DMS153 treated with DMSO at 0.1 percent for 48 hours (cell line): ENCODE measurements at regions not wholly inside any gene's neighbourhood (a gene's known extent, or its start where the extent isn't known, plus 50 kb on each side); places are given as distances from the start of the nearest gene placed in this dataset.
"Not testable (repeated sequence)": the region's sequence is repeated elsewhere in the genome, so short reads cannot be mapped to it uniquely, and the experiment has no call there.

ENCODE experiments used
- DNase-seq: peaks from one replicate; lab custom pipeline; 2025; ENCODE audit not compliant: unreplicated experiment; lab: John Stamatoyannopoulos, UW

DNA sequence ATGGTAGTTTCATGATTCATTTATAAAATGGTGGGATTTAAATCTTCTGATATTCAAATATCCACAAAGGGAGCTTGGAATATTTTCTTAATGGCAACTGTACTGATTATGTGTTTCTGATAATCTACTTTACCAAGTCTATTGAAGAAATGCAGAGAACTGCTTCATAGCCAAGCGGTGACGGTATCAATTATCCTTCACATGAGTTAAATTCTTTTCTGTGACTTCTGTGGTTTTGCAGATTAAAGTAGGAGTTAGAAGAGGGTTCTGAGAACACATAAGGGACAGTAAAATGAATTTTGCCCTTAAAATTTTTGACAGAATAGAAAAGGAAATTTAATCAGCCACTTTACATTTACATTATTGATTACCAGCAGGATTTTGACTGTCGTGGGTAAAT lies 563.2 kb downstream of the GBE1 start:
- DNase-seq = no peak

DNA sequence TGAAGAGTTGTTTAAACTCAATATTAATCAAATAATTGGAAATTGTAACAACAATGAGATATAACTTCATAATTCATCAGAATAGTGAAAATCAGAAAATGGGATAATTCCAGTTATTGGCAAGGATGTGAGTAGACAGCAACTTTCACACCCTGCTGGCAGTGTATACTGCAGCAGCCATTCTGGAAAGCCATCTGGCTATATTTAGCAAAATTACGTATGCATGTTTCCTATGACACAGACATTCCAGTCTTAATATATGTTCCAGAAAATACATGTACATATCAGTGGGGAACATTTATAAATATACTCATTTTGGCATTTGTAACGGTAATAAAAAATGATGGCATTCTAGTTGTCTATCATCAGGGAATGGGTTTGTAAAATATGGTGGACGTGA lies 564.1 kb downstream of the GBE1 start:
- DNase-seq = no peak

DNA sequence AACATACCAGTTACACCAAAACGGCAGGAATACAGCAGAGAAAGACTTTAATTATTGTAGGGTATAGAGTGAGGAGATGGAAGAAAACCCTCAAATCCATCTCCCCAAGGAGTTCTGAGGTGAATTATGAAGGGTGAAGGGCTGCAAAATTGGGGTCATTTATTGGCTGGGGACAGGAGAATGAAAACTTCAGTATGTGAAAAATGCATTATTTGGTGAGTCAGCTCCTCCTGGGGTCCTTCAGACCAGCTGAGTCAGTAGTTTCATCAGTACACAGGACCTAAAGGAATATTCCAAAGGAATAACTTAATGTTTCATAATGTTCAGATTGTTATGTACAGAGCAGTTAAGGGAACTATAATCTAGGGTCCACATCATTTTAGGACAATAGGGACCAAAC lies 566.0 kb downstream of the GBE1 start:
- DNase-seq = no peak

DNA sequence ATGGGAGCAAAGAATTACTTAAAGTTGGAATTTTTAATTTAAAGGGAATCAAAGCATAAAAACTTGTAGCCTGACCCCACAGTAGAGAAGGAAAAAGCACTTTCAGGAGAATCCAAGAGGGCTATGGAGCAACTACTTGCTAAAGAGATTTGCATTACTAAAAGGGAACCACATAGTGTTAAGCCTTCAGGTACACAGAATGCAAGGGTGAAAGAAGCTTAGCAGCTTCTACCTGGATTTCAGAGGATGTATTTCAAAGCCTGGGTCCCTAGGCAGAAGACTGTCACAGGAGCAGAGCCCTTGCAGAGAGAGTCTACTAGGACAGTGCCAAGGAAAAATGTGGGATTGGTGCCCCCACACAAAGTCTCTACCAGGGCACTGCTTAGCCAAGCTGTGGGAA lies 575.0 kb downstream of the GBE1 start:
- DNase-seq = no peak

DNA sequence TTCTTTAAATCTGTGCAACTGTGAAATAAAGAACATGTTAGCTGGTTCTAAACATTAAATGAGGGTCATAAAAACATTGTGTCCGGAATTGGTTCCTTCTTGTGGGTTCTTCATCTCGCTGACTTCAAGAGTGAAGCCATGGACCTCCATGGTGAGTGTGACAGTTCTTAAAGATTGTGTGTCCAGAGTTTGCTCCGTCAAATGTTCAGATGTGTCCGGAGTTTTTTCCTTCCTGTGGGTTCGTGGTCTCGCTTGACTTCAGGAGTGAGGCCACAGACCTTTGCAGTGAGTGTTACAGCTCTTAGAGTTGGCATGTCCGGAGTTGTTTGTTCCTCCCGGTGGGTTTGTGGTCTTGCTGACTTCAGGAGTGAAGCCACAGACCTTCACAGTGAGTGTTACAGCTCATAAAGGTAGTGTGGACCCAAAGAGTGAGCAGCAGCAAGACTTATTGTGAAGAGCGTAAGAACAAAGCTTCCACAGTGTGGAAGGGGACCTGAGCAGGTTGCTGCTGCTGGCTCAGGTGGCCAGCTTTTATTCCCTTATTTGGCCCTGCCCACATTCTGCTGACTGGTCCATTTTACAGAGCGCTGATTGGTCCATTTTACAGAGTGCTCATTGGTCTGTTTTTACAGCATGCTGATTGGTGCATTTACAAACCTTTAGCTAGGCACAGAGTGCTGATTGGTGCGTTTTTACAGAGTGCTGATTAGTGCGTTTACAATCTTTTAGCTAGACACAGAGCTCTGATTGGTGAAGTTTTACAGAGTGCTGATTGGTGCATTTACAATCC lies 579.2 kb downstream of the GBE1 start:
- not testable (repeated sequence) for DNase-seq

DNA sequence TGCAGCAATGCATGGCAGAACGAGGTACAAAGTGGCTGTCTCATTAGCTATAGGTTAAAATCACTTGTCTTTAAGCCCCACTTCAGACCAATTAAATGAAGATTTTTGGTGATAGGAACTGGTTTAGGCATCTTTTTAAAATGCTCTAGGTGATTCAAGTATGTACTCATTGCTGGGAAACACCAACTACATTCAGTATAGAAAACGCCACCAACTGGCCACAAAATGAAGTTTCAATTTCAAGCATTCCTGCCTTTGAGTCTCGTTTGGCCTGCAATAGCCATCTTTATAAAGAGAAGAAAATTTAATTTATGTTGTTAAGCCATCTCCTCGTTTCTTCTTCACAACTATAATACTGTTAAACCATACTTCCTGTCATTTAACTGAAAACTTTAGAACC lies 587.9 kb downstream of the GBE1 start:
- no peak for DNase-seq

DNA sequence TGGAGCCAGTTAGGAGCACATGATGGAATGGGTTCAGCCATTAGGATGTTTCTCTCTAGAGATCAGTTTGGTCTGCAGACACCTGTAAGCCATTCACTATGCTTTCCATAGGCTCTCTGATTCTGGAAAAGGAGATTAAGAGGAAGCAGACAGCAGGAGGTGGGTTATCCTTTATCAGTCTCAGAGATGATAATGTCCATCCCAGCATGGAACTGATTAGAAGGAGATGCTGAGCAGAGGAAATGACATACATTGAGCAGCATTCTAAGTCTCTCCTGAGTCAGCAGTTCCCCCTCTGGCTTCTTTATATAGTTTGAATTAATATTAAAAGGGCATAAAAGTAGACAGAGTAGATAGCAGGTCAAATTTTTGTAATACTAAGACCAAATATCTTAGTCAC lies 591.1 kb downstream of the GBE1 start:
- DNase-seq = no peak

DNA sequence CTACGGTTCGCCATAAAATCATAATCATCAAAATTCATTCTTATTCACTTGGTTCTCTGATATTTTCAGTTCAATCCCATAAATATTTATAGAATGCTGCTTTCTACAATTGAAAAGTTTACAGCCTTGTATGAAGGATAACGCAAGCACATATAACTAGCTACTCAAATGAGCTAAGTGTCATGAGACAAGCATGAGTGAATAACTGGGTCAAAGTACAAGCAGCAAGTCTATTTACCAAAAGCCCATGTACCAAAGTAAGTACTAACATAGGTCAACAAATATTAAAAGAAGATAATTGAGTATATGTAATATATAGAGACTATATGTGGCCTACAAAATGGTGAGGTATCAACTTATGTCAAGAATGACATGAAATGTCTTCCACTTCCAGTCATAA lies 596.6 kb downstream of the GBE1 start:
- no peak for DNase-seq

DNA sequence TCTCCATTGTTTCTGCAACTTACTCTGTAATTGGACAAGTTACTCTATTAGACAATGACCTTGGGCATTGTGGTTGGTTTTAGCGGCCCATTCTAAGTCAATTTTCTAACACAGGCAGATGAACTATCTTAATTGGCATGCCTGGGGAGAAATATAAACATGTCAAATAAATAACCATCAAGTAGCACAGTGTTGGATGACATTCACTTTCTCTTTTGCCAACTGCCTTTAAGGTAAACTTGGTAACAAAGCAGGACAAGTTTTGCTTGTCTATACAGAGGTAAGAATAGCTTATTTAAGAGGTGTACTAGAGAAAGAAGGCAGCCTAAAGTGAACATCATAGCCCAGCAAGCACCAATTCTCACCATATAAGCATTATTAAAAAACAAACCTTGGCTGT lies 599.6 kb downstream of the GBE1 start:
- DNase-seq = no peak

DNA sequence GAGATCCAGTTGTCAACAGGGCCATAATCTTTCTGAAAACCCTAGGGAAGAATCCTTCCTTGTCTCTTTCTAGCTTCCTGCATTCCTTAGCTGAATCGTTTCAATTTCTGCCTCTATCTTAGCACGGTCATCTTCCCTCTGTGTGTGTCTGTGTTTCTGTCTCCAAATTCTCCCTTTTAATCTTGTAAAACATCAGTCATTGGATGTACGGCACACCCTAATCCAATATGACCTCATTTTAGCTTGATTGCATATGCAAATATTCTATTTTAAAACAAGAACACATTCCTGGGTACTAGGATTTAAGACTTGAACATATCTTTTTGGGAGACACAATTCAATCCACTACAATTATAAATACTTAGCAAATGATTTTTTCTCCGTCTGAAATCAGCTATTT lies 600.3 kb downstream of the GBE1 start:
- DNase-seq = no peak

DNA sequence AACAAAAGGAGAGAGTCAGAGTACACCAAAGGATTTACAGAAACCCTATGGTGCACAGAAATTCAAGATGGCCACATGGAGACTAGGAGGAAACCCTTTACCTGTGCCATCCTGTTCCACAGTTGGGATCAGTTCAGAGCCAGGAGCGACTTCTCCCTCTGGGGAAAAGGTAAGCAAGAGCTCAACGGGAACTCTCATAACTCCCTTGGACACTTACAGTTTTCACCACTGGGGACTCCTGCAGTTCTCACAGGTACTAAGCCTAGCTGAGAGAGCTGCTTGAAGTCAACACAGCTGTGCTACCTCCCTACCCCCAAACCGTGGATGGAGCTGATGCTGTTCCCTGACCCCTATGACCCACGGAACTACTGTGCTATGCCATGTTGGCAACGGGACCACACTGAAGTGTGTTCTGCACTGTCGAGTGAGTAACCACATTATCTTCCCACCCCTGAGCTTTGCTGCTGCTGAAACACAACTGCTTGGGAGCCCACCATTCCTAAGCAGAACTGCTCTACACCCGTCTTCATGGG lies 606.8 kb downstream of the GBE1 start:
- DNase-seq = no peak

DNA sequence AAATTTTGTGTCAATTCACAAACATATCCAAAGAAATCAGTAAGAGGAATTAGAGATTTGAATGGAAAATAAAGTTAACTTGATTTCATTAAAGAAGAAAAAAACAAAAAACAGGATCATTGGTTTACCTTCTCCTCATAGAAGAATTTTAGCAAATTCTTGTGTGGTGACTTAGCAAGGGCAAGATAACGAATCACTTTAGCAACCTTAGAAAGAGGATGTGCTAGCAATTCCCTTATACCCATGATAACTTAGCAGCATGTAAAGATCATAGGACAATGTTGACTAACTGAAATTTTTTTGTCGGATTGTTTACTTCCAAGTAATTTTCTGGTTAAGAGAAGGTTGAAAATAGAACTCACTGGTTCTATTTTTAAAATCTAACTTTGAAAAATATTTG lies 609.3 kb downstream of the GBE1 start:
- DNase-seq = no peak

DNA sequence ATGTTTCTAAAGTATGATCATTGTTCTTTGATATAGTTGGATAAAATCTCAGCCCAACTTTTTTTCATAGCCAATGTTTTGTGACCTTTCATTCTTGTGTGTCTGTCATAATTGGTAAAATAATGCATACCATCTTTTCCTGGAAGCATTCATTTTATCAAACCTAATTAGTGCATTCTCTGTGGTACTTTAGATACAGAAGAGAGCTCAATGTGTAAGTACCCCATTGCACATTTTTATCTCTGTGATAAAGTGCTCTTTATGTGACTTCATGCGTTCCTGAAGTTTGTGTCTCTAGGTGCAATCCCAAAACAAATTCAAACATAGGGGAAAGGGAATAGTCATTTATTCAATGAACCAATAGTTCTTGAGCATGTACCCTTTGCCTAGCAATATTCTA lies 628.5 kb downstream of the GBE1 start:
- DNase-seq = no peak

DNA sequence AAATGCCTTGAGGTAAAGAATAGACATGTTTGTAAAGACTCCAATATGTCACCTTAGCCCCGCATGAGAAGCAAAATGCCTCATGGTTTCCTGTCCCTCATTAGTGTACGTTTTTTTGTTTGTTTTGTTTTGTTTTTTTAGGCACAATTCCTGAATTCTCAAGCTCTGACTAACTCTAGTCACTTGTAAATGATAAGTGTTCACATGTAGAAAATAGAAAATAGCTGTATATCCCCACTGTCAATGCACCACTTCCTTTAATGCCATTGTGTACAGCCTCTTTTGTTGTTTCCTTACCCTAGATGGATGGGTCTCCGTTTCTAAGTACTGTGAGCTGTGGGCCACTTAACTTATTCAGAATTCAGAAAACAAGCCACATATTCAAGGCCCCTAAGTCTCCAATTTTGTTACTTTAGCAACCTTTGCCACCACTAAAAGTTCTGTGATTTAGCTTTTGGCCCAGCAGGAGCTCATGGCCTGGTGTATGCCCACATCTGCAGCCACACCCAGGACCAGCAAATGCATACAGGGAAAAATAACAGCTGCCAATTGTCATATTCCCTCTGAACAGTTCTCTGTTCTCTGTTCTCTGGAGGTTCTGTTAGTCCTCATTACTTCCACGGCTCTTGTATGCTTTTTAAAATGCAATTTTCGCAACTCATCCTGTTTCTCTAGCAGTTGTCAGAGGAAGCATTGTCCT lies 655.5 kb downstream of the GBE1 start:
- DNase-seq = no peak

DNA sequence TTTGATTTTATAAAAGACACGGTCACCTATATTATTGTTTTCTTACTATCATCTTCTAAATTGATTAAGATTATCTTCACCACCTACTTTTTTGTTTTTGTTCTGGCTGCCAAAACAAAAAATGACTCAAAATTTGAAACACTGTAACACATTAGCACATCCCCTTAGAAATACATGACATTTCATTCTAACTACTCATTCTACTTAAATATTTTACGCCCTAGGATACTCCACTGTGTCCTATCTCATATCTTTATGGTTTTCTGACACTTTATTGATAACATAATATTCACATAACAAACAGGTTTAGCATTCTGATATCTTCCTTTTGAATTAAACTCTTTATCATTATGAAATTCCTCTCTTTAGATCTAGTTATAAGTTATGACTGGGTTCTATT lies 656.2 kb downstream of the GBE1 start:
- DNase-seq = no peak

DNA sequence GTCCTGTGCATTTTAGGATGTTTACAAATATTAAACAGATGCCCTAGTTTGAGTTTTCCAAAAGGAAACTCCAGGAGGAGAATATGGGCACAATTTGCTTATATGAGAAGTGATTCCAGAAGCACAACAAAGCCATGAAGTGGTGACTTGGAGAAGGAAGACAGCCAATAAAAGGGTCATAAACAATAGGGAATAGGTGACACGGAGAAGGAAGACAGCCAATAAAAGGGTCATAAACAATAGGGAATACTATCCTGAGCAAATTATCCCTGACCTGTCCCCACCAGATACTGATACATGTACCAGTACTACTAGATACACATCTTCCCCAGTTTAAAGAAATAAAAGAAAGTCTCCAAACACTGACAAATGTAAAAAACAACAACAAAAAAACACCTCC lies 663.6 kb downstream of the GBE1 start:
- DNase-seq = no peak

DNA sequence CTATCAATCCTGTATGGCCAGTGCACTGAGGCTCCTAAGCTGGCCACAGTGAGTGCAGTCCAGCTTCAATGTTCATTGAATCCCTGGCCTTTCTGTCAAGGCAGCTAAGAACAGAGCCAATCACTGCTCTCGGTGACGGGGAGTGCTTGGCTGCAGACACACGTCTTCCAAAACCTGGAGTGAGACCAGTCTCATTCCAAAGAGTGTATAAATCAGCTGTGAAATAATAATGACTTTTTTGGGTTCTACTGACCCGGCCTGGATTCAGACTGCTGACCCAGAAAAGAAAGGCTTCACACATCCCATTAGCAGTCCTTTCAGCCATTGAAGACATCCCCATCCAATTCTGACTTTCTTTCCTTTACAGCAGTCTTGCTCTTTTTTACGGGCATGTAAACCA lies 665.5 kb downstream of the GBE1 start:
- DNase-seq = no peak

DNA sequence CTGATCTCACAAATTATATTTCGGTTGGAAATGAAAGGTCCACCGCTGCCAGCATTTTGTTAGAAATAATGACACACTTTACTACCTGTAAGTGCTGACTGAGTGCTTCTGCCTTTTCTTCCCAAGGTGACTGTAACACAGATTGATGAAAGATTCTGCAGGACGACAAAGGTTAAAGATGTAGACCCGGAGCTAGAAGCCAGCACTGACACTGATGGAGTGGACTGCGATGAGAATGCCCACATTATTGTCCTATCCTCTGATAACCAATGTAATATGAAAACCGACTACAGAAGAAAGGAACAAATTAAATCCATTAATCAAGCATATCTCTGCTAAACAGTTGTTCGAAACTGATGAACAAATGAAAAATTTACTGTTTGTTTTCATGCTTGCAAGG lies 666.5 kb downstream of the GBE1 start:
- no peak for DNase-seq

DNA sequence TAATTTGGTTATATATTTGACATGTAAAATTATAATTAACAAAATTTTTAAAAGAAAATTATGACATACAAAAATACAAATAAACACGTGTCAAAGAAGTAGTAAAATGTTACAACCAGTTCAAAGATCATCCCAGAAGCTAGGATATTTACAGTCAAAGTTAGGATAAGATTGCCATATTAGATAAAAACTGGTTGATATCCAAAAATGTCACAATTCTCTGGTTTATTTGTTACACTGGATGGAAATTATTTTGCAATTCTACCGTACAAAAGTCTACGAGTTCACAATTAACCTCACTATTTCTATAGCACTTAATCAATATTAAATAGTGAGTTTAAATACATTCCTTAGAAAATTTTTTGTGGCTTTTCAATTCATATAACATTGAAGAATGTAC lies 673.8 kb downstream of the GBE1 start:
- no peak for DNase-seq

DNA sequence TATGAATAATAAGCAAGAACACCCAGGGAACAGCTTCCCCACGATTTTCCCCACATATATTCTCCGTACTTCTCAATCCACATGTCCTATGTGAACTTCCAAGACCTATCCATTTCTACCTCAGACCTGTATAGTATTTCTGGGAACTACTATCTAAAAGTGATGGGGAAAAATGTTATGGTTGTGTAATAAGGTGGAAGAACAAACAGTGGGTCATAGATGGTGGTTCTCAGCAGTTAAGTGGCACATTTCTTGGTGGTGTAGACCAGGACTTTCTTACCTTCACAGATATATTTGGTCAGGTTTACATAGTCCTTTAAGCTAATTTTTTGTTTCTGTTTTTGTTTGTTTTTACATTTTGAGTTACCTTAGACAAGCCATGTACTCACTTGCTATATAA lies 675.1 kb downstream of the GBE1 start:
- no peak for DNase-seq

DNA sequence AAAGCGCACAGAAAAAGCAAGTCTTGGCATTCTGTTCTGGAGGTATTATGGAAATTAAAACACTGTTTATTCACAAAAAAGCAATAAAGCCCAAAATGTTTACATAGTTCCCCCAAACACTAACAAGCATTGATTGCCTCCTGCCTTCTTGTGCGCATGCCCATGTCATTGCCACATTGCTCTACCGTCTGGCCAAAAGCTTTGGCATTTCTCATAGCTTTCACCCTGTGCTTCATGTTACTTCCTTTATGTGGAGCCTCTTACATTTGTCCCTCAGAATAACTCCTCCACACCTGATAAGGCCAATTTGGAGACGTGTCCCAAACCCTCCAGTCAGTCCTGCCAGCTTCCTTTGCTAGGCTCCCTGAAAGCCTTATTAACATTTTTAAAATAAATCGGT lies 680.8 kb downstream of the GBE1 start:
- no peak for DNase-seq

DNA sequence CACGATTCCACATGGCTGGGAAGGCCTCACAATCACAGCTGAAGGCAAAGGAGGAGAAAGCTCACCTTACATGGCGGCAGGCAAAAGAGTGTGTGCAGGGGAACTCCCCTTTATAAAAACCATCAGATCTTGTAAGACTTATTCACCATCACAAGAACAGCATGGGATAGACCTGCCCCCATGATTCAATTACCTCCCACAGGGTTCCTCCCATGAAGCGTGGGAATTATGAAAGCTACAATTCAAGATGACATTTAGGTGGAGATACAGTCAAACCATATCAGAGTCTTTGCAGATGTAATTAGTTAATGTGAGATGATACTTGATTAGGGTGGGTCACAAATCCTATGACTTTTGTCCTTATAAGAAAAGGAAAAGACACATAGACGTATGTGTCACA lies 688.9 kb downstream of the GBE1 start:
- DNase-seq = no peak

DNA sequence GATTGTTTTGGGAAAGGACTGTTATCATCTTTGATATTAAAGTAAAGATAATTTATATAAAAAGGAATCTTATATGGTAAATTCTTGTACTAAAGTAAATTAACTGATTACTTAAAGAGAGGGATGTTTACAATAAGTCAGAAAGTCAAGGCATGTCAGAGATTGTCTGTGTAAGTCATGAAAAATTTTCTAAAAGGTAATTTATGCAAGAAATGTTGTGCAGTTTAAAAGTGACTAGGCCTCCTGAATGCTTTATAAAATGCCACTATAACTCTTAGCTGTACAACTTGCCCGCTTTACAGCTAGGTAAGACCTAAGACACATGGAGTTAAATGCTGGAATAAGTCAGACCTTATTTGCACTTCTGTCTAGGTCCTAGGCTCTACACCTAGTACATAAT lies 692.9 kb downstream of the GBE1 start:
- no peak for DNase-seq
